SH-SY5Y (cell line): ENCODE measurements at regions not wholly inside any gene's neighbourhood (a gene's known extent, or its start where the extent isn't known, plus 50 kb on each side); places are given as distances from the start of the nearest gene placed in this dataset.

Experiments
- GATA2 ChIP-seq: IDR thresholded peaks from 2 replicates; pipeline ENCODE4 v1.6.1; 2011; ENCODE audit warnings: mild to moderate bottlenecking, low read depth, low read length
- GATA3 ChIP-seq: IDR thresholded peaks from 2 replicates; pipeline ENCODE4 v1.6.1; 2011; ENCODE audit warnings: low read depth, mild to moderate bottlenecking, low read length, moderate library complexity

GRCh38 chr2:128392207-128392606, 73.5 kb upstream of the HS6ST1 start:
- no peak for TF ChIP-seq GATA2
- no peak for TF ChIP-seq GATA3
